DMS79 treated with DMSO at 0.1 percent for 48 hours (cell line): ENCODE measurements at regions not wholly inside any gene's neighbourhood (a gene's known extent, or its start where the extent isn't known, plus 50 kb on each side); places are given as distances from the start of the nearest gene placed in this dataset.
A peak's percentile ranks its signal among the peaks of the same experiment; 100 is the strongest.
"Not testable (repeated sequence)": the region's sequence is repeated elsewhere in the genome, so short reads cannot be mapped to it uniquely, and the experiment has no call there.

Experiments
- DNase-seq: peaks from one replicate; lab custom pipeline; 2025; lab: John Stamatoyannopoulos, UW

- DNase-seq, result no peak
Measured at GRCh38 chr20:12201289-12201991, 283.7 kb downstream of the BTBD3 start.

- no peak for DNase-seq
Measured at GRCh38 chr20:12203399-12203798, 285.7 kb downstream of the BTBD3 start.

DNA sequence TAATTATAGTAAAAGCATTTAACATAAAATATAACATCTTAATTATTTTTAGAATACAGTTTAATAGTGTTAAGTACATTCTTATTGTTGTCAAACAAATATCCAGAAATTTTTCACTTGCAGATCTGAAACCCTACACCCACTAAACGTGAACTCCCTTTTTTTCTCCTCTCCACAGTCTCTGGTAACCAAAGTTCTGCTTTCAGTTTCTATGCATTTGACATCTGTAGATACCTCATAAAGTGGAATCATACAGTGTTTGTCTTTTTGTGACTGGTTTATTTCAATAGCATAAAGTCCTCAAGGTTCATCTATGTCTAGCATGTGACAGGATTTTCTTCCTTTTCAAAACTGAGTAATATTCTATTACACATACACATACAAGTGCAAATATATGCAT is 286.3 kb downstream of the BTBD3 start:
- DNase-seq, result no peak

DNA sequence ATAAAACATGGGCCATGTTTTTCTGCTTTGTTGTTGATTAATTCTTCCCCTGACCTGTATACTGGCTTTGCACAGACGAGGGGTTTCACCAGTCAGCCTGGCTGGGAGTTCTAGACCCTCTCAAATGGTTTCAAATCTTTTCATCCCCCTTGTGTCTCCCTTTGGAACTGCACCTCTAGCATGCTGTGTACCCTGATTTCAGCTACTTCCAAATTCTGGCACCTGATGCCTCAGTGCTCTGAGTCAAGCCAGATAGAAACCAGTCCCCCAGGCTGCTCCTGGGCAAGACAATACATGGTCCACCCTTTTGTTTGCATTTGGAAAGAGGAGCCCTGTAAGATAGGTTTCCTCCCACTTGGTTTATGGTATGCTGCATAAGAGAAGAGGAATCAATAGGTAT is 290.2 kb downstream of the BTBD3 start:
- no peak for DNase-seq

GRCh38 chr20:12210591-12210990 is 292.9 kb downstream of the BTBD3 start:
- no peak for DNase-seq

DNA sequence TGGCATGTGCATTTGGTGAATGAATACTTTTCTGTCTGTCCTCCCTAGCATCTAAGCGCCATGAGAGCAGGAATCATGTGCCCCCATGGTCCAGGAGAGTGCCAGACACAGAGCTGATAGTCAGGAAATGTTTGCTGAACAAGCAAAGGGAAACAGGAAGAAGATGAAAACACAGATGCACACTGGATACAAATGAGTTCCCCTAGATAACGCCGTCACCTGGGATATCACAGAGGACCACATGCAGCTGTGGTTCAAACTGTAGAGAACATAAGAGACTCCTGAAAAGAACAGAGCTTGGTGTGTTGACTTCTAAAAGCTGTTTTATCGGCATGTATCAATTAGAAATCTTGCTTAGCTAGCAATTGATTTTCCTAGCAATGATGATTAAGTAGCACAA is 293.7 kb downstream of the BTBD3 start:
- DNase-seq, result no peak

DNA sequence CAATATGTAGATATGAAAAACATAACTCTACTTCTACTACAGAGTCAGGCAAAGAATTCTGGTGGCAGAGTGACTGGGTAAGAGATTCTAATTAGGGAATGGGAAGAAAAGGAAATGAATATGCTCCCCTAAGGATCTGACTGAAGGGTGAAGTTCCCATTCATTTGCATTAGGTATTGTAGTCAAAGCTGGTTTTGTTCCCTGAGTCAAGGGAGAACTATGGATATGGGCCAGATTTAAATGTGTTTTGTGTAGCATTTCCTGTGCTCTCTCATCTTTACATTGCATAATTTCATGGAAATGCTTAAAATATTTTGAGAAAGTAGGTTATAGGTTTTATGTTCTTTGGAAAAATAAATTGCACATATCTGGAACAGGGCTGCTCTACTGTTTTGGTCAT is 299.7 kb downstream of the BTBD3 start:
- DNase-seq, result no peak

DNA sequence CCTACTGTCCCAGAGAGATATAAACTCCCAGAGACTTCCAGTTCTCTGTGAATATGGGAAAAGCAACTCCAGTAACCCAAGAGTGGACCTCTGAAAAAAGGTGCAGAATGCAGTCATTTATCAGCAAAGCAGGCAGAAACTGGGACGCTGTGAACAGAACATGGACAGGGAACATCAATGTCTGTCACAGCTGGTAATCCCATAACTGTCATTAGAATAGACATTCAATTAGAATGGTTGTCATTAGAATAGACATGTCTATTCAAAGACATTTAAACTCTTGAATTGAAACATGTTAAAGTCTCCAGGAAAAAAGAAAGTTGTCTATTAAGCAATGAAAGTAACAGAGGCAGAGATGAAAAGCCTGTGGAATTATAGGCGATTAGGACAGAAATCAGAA is 302.1 kb downstream of the BTBD3 start:
- DNase-seq, result no peak

GRCh38 chr20:12223057-12223456 is 305.4 kb downstream of the BTBD3 start:
- no peak for DNase-seq

DNA sequence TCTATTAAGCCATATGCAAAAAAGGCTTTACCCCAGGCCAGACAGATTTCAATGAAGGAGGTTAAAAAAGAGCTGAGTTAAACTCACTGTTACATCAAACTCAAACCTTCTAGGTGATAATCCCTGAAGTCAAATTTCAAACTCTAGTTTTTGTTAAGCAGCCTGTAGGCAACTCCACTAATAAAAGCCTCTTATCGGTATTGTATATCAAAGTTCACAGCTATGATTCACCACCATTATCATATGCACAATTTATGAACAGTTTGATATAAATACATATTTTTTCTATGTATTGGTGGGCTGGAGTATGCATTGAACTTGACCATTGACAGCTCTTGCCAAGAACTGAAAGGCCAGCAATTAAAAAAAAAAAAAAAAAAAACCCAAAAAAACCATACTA is 308.2 kb downstream of the BTBD3 start:
- no peak for DNase-seq

GRCh38 chr20:12229891-12230290 is 312.2 kb downstream of the BTBD3 start:
- DNase-seq, result no peak

GRCh38 chr20:12237772-12238171 is 320.1 kb downstream of the BTBD3 start:
- DNase-seq, result no peak

DNA sequence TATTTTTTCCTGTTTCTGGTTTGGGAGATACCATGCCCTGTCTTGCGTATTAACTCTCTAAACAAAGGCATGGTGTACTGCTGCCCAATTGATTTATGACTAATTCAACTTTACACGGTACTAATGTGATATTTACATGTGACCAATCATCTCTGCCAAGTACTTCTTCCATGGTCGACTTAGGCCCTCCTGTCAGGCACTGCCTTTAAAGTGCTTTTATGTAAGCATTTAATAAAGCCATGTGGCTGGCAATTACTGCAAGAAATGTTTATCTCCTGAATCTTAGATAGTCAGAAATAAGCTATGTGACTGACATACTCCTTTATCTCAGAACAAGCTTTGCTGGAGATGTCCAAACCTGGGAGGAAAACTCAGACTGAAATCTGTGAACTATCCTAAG is 323.4 kb downstream of the BTBD3 start:
- DNase-seq, result peak; percentile 93

DNA sequence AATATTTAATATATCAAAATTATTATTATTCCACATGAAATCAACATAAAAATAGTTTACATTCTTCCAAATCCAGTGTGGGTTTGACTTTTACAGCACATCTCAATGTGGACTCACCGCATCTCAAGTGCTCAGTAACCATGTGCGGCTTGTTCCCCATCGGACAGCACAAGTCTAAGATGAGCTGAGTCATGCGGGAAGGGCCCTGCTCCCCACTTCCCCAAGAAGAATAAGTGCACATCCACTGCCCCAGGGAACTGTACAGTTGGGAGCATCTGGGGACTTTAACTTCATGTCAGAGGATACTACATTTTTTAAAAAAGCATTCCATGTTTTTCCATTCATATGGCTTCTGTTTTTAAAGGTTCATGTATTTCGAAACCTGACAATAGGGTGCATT is 325.6 kb downstream of the BTBD3 start:
- no peak for DNase-seq

GRCh38 chr20:12248481-12248880 is 330.8 kb downstream of the BTBD3 start:
- no peak for DNase-seq

DNA sequence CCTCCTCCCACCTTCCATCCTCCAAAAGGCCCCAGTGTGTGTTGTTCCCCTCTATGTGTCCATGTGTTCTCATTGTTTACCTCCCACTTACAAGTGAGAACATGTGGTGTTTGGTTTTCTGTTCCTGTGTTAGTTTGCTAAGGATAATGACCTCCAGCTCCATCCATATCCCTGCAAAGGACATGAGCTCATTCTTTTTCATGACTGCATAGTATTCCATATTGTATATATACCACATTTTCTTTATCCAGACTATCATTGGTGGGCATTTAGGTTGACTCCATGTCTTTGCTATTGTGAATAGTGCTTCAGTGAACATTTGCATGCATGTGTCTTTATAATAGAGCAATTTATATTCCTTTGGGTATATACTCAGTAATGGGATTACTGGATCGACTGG is 333.0 kb downstream of the BTBD3 start:
- DNase-seq, result not testable (repeated sequence)

DNA sequence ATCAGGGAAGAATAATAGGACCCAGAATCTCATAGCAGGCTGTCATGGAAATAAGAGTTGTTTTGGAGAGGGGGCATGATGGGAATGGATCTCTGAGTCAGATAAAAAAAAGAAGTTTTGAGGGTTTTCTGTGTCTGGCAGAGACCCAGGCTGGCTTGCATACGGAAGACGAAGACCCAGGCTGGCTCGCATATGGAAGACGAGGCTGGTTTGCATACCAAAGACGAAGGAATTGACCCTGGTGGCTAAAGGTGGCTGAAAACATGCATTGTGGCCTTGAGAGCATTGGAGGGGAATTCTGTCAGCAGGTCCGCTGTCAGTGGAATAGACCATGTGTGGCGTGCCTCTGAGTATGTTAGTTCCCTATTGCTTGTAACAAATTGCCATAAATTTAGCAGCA is 335.1 kb downstream of the BTBD3 start:
- no peak for DNase-seq

DNA sequence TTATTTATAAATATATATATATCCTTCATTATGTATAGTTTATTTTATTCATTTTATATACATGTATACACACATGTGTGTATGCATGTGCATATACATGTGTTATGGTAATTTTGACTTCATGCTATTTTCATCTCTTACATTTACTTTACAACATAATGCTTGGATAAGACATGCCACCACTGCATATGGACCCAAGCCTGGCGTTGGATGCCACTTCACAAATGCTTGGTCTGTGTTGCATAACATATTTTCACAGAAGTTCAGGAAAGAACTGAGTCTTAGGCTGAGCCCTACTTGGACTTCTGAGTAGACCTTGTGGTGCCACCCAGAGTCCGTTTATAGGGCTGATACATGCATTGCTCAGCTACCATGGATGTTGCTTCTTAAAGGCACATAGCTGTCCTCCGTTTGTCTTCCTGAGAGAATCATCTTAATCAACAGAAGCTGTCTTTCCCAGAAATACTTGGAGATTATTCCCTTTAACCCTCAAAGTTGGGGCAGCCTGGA is 337.8 kb downstream of the BTBD3 start:
- no peak for DNase-seq

GRCh38 chr20:12256806-12257205 is 339.1 kb downstream of the BTBD3 start:
- no peak for DNase-seq

DNA sequence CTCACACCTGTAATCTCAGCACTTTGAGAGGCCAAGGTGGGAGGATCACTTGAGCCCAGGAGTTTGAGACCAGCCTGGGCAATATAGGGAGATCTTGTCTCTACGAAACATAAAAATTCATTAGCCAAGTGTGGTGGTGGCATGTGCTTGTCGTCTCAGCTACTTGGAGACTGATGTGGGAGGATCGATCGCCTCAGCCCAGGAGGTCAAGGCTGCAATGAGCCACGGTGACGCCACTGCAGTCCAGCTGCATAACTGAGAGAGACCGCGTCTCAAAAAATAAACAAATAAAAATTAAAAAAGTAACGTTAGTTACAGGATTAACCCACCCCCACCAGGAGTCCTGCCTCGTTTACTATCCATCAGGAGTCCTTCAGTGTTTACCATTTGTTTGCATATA is 345.1 kb downstream of the BTBD3 start:
- DNase-seq, result no peak

- DNase-seq, result no peak
Measured at GRCh38 chr20:12264711-12265110, 347.0 kb downstream of the BTBD3 start.

DNA sequence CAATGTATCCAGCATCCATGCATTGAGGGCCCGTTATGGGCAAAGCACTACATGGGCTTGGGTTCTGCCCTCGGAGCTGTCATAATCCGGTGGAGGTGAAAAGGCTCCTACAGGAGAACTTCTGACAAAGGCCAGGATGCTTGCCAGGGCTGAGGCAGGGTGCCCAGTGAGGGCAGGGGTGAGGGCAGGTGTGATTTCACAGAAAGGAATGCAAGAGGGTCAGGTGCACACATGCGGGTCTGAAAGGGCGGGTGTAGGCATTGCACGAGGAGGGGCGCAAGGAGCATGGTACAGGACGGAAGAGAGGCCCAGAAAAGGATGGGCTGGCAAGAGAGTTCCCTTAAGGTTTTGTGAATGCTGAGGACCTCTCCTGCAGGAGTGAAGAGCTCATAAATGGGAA is 348.0 kb downstream of the BTBD3 start:
- DNase-seq, result no peak

DNA sequence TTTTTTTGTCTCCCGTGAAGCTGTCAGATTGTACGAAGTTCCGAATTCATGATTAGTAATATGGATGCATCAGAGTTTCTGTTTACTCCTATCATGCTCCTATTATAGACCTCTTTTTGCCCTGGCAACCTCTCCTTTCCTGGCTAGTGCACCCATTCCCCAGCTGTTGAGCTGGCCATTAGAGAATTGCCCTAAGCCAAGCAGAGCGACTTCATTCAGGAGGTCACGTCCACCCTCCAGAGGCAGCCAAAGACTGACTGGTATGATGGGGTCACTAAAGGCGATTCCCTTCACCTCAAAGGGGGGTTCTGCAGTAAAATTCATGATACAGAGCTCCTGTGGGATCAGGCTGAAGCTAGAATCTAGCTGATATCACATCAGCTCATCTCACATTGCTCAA is 351.9 kb downstream of the BTBD3 start:
- DNase-seq, result no peak

DNA sequence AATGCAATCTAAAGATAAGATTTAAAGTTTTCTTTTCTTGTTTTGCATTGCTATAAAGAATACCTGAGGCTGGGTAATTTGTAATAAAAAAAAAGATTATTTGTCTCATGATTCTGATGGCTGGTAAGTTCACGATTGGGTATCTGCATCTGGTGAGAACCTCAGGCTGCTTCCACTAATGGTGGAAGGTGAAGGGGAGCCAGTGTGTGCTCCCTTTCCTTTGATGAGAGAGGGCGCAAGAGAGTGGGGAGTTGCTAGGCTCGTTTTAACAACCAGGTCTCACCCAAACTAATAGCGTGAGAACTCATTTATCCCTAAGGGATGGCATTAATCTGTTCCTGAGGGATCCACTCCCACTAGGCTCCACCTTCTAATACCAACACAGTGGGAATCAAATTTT is 353.2 kb downstream of the BTBD3 start:
- DNase-seq, result no peak
